GM18951 (cell line): ENCODE measurements at regions not wholly inside any gene's neighbourhood (a gene's known extent, or its start where the extent isn't known, plus 50 kb on each side); places are given as distances from the start of the nearest gene placed in this dataset.
"Not testable (repeated sequence)": the region's sequence is repeated elsewhere in the genome, so short reads cannot be mapped to it uniquely, and the experiment has no call there.

Source experiments
- POLR2A ChIP-seq: IDR thresholded peaks from 4 replicates; pipeline ENCODE4 v1.6.1; 2011; ENCODE audit warnings: mild to moderate bottlenecking; ENCODE audit not compliant: insufficient read length, insufficient read depth; ENCODE audit errors: extremely low read depth
- in situ Hi-C: fragments of 300-500 bp; cut with MboI; formaldehyde crosslinking; loops from one replicate; pipeline ENCODE4 v1.12.0; 2022; ENCODE audit warnings: low sequenced_read_pairs, mixed read lengths, inconsistent platforms; ENCODE audit not compliant: unreplicated experiment

DNA sequence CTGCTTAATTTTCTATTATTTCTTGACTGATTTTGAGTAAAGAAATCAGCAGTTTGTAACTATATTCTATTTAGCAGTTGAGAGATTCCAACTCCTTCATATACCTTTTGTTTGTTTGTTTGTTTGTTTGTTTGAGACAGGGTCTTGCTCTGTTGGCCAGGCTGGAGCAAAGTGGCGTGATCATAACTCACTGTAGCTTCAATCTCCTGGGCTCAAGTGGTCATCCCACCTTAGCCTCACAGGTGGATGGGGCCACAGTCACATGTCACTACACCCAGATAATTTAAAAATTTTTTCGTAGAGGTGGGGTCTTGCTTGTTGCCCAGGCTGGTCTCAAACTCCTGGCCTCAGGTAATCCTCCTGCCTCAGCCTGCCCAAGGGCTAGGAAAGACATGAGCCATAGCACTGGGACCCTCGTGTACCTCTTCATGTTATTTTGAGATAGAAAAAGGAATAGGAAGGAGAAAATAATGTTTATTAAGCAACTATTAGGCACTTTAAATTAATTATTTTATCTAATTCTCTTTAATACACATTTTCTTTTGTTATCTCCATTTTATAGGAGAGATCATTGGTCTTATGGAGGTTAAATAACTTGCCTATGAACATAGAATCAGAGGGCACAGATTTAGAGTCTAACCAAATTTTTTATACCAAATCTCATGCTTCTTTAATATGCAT, 133.0 kb downstream of the ZNF608 start:
- in situ Hi-C loops, result no loop called here
- no peak for TF ChIP-seq POLR2A

GRCh38 chr5:124612023-124612422, 134.4 kb downstream of the ZNF608 start:
- TF ChIP-seq POLR2A, result no peak
- in situ Hi-C loops, result no loop called here

DNA sequence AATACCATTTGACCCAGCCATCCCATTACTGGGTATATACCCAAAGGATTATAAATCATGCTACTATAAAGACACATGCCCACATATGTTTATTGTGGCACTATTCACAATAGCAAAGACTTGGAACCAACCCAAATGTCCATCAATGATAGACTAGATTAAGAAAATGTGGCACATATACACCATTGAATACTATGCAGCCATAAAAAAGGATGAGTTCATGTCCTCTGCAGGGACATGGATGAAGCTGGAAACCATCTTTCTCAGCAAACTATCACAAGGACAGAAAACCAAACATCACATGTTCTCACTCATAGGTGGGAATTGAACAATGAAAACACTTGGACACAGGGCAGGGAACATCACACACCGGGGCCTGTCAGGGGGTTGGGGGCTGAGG, 135.2 kb downstream of the ZNF608 start:
- in situ Hi-C loops, result not testable (repeated sequence)

GRCh38 chr5:124609685-124610084, 136.8 kb downstream of the ZNF608 start:
- in situ Hi-C loops, result not testable (repeated sequence)

DNA sequence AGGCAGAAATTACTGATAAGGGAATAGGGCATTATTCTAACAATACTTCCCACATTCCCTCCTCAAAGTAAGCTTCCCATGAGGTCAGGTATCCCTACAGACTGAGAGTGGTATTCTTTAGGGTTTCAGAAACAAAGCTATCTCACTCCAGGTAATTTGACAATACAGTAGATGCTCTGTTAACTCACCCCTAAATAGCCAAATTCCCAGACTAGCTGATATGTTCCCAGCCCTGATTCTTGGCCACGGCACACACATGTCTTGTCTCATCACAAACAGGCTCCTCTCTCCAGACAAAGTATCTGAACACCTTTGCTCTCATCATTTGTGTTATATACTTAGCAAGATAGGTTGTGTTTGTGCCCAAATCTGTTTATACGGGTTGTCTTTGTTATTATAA, 139.9 kb downstream of the ZNF608 start:
- no peak for TF ChIP-seq POLR2A
- in situ Hi-C loops, result no loop called here

GRCh38 chr5:124606093-124606492, 140.3 kb downstream of the ZNF608 start:
- TF ChIP-seq POLR2A, result no peak
- in situ Hi-C loops, result no loop called here

DNA sequence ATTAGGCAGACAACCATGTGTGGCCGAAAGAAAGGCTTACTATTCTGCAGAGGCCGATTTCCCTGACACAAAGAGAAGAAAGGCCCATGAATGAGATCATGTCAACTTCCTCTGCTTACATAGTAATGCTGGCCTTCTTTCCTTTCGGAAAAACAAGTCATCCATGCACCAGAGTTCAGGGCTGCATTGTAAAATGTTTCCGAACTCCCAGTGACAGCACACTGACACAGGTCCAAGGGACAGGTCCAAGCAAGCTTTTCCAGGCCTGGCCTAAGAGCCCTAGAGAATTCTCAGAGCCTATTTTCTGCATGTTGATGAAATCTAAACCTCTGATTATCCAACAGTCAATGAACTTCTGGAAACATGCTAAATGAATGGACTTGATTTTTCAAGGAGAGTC, 140.9 kb downstream of the ZNF608 start:
- in situ Hi-C loops, result no loop called here
- no peak for TF ChIP-seq POLR2A

DNA sequence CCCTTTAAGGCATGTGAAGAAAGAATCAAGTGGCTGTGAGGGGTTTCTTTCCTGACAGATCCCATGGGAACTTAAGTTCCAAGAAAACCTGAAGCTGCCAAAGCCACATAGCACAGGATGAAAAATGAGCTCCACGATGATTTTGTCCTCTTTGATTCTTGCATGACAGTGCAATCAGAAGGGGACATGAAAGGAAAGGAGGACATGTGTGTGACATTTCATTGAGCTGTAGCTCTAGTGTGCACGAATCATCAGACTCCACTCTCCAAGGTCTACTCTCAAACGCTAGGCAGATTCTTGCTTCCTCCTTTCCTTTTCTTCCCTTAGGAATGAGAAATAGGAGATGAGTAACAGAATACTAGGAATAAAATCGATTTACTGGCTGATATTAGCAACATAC, 142.0 kb downstream of the ZNF608 start:
- in situ Hi-C loops, result no loop called here
- no peak for TF ChIP-seq POLR2A

- TF ChIP-seq POLR2A, result no peak
- in situ Hi-C loops, result no loop called here
Measured at GRCh38 chr5:124602925-124603650, 143.4 kb downstream of the ZNF608 start.

GRCh38 chr5:124599028-124599973, 147.1 kb downstream of the ZNF608 start:
- TF ChIP-seq POLR2A, result no peak
- in situ Hi-C loops, result no loop called here

GRCh38 chr5:124596595-124597421, 149.6 kb downstream of the ZNF608 start:
- in situ Hi-C loops, result no loop called here
- no peak for TF ChIP-seq POLR2A

- in situ Hi-C loops, result no loop called here
- no peak for TF ChIP-seq POLR2A
Measured at GRCh38 chr5:124593952-124594351, 152.5 kb downstream of the ZNF608 start.

GRCh38 chr5:124592891-124593290, 153.5 kb downstream of the ZNF608 start:
- no peak for TF ChIP-seq POLR2A
- in situ Hi-C loops, result no loop called here
